Liver (tissue), 8 donors: ENCODE measurements at regions not wholly inside any gene's neighbourhood (a gene's known extent, or its start where the extent isn't known, plus 50 kb on each side); places are given as distances from the start of the nearest gene placed in this dataset.

Source experiments
- DNase-seq: peaks from one replicate; pipeline ENCODE4 v3.0.0-alpha.2; 2017; ENCODE audit warnings: low spot score
- H3K27ac ChIP-seq, 2 donors: one replicate each; pipeline ENCODE4 v1.7.0; 2013; ENCODE audit warnings: inconsistent platforms in 2 of 2, low read length in 2 of 2, control low read depth in 1 of 2, low read depth in 1 of 2, mild to moderate bottlenecking in 1 of 2
- H3K27me3 ChIP-seq, 4 donors: one replicate each; pipeline versions ENCODE4 v1.6.1 to v1.7.0; 2013; ENCODE audit warnings: low read length in 3 of 4, inconsistent platforms in 1 of 4, mild to moderate bottlenecking in 1 of 4, moderate library complexity in 1 of 4; ENCODE audit not compliant: control insufficient read depth in 4 of 4, insufficient read depth in 4 of 4
- H3K36me3 ChIP-seq, 4 donors: one replicate each; pipeline versions ENCODE4 v1.6.1 to v1.7.0; 2013; ENCODE audit warnings: low read length in 3 of 4, mild to moderate bottlenecking in 3 of 4, low read depth in 1 of 4, moderate library complexity in 1 of 4; ENCODE audit not compliant: control insufficient read depth in 4 of 4, insufficient read depth in 3 of 4
- H3K4me1 ChIP-seq, 4 donors: one replicate each; pipeline versions ENCODE4 v1.6.1 to v1.7.0; 2013; ENCODE audit warnings: low read length in 3 of 4, mild to moderate bottlenecking in 3 of 4, moderate library complexity in 1 of 4; ENCODE audit not compliant: control insufficient read depth in 4 of 4, insufficient read depth in 4 of 4
- H3K4me3 ChIP-seq, 3 donors: one replicate each; pipeline versions ENCODE4 v1.6.1 to v1.7.0; 2013; ENCODE audit warnings: low read length in 3 of 3, control low read depth in 1 of 3, low read depth in 1 of 3, mild to moderate bottlenecking in 1 of 3
- H3K9ac ChIP-seq, 2 donors: one replicate each; pipeline ENCODE4 v1.7.0; 2013; ENCODE audit warnings: low read length in 2 of 2, mild to moderate bottlenecking in 2 of 2, moderate library complexity in 2 of 2, control low read depth in 1 of 2, low read depth in 1 of 2
- H3K9me3 ChIP-seq, 4 donors: one replicate each; pipeline versions ENCODE4 v1.6.1 to v1.7.0; 2013; ENCODE audit warnings: low read length in 3 of 4; ENCODE audit not compliant: control insufficient read depth in 4 of 4
- ATF3 ChIP-seq: IDR thresholded peaks from 2 replicates; pipeline ENCODE4 v1.6.1; 2016; ENCODE audit warnings: antibody characterized with exemption
- EGR1 ChIP-seq, 2 donors: IDR thresholded peaks; 2 replicates each; pipeline ENCODE4 v1.6.1; 2016 to 2018; ENCODE audit warnings: antibody characterized with exemption in 2 of 2, low read depth in 2 of 2
- FOXA1 ChIP-seq: IDR thresholded peaks from 2 replicates; pipeline ENCODE4 v1.6.1; 2016; ENCODE audit warnings: antibody characterized with exemption
- FOXA2 ChIP-seq: IDR thresholded peaks from 2 replicates; pipeline ENCODE4 v1.6.1; 2016; ENCODE audit warnings: antibody characterized with exemption
- HNF4A ChIP-seq, 2 donors: conservative IDR thresholded peaks; 2 replicates each; pipeline ENCODE4 v1.6.1; 2016; ENCODE audit warnings: antibody characterized with exemption in 2 of 2, mild to moderate bottlenecking in 2 of 2
- HNF4G ChIP-seq: IDR thresholded peaks from 2 replicates; pipeline ENCODE4 v1.6.1; 2016; ENCODE audit warnings: antibody characterized with exemption
- JUND ChIP-seq, 2 donors: IDR thresholded peaks; 2 replicates each; pipeline ENCODE4 v1.6.1; 2016; ENCODE audit warnings: antibody characterized with exemption in 2 of 2
- MAX ChIP-seq: IDR thresholded peaks from 2 replicates; pipeline ENCODE4 v1.6.1; 2016; ENCODE audit warnings: antibody characterized with exemption
- NR2F2 ChIP-seq: IDR thresholded peaks from 2 replicates; pipeline ENCODE4 v1.6.1; 2016; ENCODE audit warnings: antibody characterized with exemption
- RAD21 ChIP-seq, 2 donors: IDR thresholded peaks; 2 replicates each; pipeline ENCODE4 v1.6.1; 2016; ENCODE audit warnings: antibody characterized with exemption in 2 of 2, mild to moderate bottlenecking in 2 of 2
- REST ChIP-seq: IDR thresholded peaks from 2 replicates; pipeline ENCODE4 v1.6.1; 2016; ENCODE audit warnings: antibody characterized with exemption, mild to moderate bottlenecking
- RXRA ChIP-seq, 2 donors: IDR thresholded peaks; 2 replicates each; pipeline ENCODE4 v1.6.1; 2017 to 2018; ENCODE audit warnings: antibody characterized with exemption in 2 of 2, mild to moderate bottlenecking in 1 of 2
- SP1 ChIP-seq: IDR thresholded peaks from 2 replicates; pipeline ENCODE4 v1.6.1; 2018; ENCODE audit warnings: antibody characterized with exemption, mild to moderate bottlenecking
- TAF1 ChIP-seq: conservative IDR thresholded peaks from 2 replicates; pipeline ENCODE4 v1.6.1; 2016; ENCODE audit warnings: antibody characterized with exemption, mild to moderate bottlenecking
- YY1 ChIP-seq: IDR thresholded peaks from 2 replicates; pipeline ENCODE4 v1.6.1; 2016; ENCODE audit warnings: antibody characterized with exemption, mild to moderate bottlenecking
- WGBS: extraction: QIAGEN DNeasy Blood & Tissue Kit; methylation state at CpG from one replicate; pipeline ENCODE4 v1.1.7; 2013; 5-methylcytosine and 5-hydroxymethylcytosine counted together
- TF ChIP-seq, protein P1 (sequence below): fragments of 150-350 bp; IDR thresholded peaks from 2 replicates; pipeline ENCODE4 v1.5.1; 2017; ENCODE audit warnings: improper control_type of control experiment, low read depth, low read length; ENCODE audit not compliant: missing input control
- donor health status: healthy.
- donor health status: healthy.
- donor health status: healthy.
- donor health status: healthy.
- donor health status: healthy.

- Histone ChIP-seq H3K4me3 (no peak overlapping the region), H3K9me3 (no peaks in the 10 kb centered on the region), H3K27ac (no peak overlapping the region), H3K27me3 (no peaks in the 10 kb centered on the region), H3K36me3 (no peaks in the 10 kb centered on the region), H3K4me1 (no peaks in the 10 kb centered on the region), H3K9ac (no peak overlapping the region)
- TF ChIP-seq JUND (IDR thresholded peaks at IDR 0.05) (no peak), HNF4A (conservative IDR thresholded peaks at IDR 0.05) (no peak), HNF4G (no peak), MAX (no peak), FOXA1 (no peak), RAD21 (IDR thresholded peaks at IDR 0.05) (no peak), RXRA (IDR thresholded peaks at IDR 0.05) (no peak), ATF3 (no peak), EGR1 (IDR thresholded peaks at IDR 0.05; ENCODE audit: low read depth in 2 of 2) (no peak), NR2F2 (no peak), YY1 (no peak), FOXA2 (no peak), TAF1 (no peak), REST (no peak), SP1 (no peak)
- TF ChIP-seq, protein P1, sequence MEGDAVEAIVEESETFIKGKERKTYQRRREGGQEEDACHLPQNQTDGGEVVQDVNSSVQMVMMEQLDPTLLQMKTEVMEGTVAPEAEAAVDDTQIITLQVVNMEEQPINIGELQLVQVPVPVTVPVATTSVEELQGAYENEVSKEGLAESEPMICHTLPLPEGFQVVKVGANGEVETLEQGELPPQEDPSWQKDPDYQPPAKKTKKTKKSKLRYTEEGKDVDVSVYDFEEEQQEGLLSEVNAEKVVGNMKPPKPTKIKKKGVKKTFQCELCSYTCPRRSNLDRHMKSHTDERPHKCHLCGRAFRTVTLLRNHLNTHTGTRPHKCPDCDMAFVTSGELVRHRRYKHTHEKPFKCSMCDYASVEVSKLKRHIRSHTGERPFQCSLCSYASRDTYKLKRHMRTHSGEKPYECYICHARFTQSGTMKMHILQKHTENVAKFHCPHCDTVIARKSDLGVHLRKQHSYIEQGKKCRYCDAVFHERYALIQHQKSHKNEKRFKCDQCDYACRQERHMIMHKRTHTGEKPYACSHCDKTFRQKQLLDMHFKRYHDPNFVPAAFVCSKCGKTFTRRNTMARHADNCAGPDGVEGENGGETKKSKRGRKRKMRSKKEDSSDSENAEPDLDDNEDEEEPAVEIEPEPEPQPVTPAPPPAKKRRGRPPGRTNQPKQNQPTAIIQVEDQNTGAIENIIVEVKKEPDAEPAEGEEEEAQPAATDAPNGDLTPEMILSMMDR = no peak
- WGBS = 82% methylated on average over 3 of the region's 3 CpGs
- DNase-seq = no peak
Measured at GRCh38 chr2:67342394-67342793, 54.7 kb upstream of the ETAA1 start.

GRCh38 chr2:67346718-67347407, 50.3 kb upstream of the ETAA1 start:
- no peak overlapping the region for H3K27ac ChIP-seq
- H3K36me3 ChIP-seq = no peaks in the 10 kb centered on the region
- H3K27me3 ChIP-seq = no peaks in the 10 kb centered on the region
- H3K4me1 ChIP-seq = no peaks in the 10 kb centered on the region
- no peak overlapping the region for H3K4me3 ChIP-seq
- H3K9ac ChIP-seq = no peak overlapping the region
- H3K9me3 ChIP-seq = no peaks in the 10 kb centered on the region
- DNase-seq = no peak
- WGBS = 87% methylated on average over 4 of the region's 4 CpGs
- TF ChIP-seq FOXA1 = no peak
- no peak for TF ChIP-seq YY1
- TF ChIP-seq RXRA (IDR thresholded peaks at IDR 0.05) = no peak
- no peak for TF ChIP-seq REST
- no peak for TF ChIP-seq EGR1 (IDR thresholded peaks at IDR 0.05; ENCODE audit: low read depth in 2 of 2)
